GM19452 (cell line): ENCODE measurements at regions not wholly inside any gene's neighbourhood (a gene's known extent, or its start where the extent isn't known, plus 50 kb on each side); places are given as distances from the start of the nearest gene placed in this dataset.
"Not testable (repeated sequence)": the region's sequence is repeated elsewhere in the genome, so short reads cannot be mapped to it uniquely, and the experiment has no call there.

ENCODE experiments used
- ATAC-seq: cut with Tn5 transposase; IDR thresholded peaks from one replicate; pipeline ENCODE4 v1.9.1; 2021; ENCODE audit not compliant: unreplicated experiment

DNA sequence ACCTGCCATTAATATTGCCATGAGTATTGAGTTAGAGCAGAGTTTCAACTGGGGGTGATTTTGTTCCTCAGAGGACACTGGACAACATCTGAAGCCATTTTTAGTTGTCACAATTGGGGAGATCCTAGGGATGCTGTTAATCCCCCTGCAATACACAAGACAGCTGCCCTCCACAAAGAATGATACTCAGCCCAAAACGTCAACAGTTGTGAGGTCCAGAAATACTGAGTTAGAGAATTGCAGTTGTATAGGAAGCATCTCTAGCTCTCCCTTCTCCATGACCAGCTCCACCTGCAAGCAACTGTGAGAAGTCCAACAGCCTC lies 614.0 kb upstream of the CDH5 start:
- ATAC-seq = no peak

GRCh38 chr16:65751622-65752521 lies 614.6 kb upstream of the CDH5 start:
- ATAC-seq = no peak

GRCh38 chr16:65749506-65749905 lies 617.0 kb upstream of the CDH5 start:
- no peak for ATAC-seq

DNA sequence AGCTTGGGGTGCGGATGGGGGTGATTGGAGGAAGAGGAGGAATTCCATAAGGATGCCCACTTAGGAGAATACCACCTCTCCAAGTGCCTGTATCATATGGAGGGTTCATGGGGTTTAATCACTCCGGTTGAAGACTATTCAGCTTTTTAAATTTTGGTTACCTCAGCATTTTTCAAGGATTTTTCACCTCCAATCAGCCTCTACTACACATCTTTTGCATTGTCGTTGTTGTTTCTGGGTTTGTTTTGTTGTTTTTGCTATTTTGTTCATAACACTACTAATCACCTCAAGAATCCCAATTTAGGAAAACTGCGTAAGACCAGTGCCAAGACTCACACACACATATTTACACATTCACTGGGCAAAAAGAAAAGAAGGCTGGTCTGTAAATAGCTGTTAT lies 619.5 kb upstream of the CDH5 start:
- no peak for ATAC-seq

DNA sequence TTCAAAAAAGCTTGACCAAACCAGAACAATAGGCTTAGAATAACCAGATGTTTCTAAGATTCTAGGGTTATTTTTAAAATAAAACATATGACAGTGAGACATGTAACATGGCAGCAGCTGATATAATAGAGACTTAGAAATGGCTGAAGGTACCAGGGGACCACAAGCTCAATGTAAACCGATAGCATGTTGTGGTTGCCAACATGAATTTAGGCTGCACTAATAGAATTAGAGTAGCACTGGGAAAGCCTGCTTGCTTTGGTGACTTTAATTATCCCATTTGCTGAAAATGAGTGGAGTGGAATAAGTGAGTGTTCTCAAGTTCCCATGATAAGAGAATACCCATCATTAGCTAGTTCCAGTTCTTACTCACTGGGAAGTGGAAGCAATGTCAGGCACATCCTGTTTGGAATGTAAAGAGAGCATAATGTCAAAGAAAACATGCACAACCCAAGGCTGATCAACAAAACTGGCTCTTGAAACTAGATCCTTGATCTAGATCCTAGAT lies 621.2 kb upstream of the CDH5 start:
- ATAC-seq = no peak

DNA sequence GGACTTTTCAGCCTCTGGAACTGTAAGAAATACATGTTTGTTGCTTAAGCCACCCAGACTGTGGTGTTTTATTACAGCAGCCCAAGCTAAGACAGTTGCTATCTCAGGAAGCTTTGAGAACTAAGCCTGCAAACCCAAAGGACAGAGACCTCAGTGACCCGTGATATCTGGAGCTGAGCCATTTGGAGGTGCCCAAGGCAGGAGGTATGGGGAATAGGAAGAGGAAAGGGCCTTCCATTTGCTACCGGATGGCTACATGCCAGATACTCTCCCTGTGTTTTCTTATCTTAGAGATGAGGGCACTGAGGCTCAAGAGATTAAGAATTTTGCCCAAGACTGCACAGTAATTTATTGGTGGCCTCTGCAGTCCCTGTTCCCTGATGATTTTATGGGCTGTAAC lies 622.1 kb upstream of the CDH5 start:
- no peak for ATAC-seq

GRCh38 chr16:65743558-65743957 lies 621.7 kb upstream of the CDH11 start:
- no peak for ATAC-seq

- no peak for ATAC-seq
Observed at GRCh38 chr16:65740711-65741110, 618.8 kb upstream of the CDH11 start.

GRCh38 chr16:65739518-65739917 lies 617.7 kb upstream of the CDH11 start:
- no peak for ATAC-seq

DNA sequence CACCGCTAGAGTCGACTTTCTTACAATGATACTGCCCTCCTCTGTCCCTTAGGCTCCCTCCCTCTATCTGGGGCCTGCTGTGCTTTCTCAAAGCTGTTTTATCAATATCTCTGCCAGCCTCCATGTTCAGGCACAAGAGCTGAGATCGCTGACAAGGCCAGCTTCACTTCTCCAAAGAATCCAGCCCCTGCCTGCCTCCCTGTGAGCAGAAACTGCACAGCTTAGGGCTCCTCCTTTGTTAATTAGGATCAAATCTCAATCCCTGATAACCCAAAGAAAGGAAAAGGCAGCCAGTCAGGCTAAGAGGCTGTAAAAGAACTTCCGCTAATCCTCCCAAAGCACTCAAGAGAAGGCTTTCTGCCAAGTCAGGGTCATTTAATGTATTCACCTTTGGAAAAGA lies 616.0 kb upstream of the CDH11 start:
- ATAC-seq = no peak

DNA sequence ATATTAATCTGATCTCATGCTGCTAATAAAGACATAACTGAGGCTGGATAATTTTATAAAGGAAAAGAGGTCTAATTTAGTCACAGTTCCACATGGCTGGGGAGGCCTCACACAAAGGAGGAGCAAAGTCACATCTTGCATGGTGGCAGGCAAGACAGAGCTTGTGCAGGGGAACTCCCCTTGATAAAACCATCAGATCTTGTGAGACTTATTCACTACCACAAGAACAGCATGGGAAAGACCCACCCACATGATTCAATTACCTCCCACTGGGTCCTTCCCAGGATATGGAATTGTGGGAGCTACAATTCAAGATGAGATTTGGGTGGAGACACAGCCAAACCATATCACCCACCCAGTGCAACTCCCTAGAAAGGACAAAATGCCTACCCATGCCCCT lies 613.8 kb upstream of the CDH11 start:
- not testable (repeated sequence) for ATAC-seq

- no peak for ATAC-seq
Observed at GRCh38 chr16:65733721-65734120, 611.9 kb upstream of the CDH11 start.

DNA sequence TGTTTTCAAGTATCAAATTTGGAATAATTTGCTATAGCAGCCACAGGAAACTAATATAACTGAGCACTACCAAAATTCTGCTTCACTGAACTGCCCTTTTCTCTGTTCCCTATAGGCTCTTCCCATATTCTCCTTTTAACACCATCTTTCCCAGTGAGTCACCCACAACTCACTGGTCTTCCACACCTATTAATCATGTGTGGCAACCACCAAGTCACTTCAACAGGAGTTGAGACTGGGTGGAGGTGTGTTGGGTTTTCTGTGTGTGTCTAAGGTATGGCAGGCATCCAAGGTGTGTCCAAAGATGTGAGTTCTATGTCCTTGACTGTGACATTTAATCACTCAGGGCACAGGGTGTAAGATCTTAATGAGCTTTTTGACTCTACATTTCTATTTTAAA lies 610.0 kb upstream of the CDH11 start:
- ATAC-seq = no peak

GRCh38 chr16:65728652-65729051 lies 606.8 kb upstream of the CDH11 start:
- no peak for ATAC-seq

GRCh38 chr16:65728167-65728566 lies 606.3 kb upstream of the CDH11 start:
- ATAC-seq = no peak

- ATAC-seq = no peak
Observed at GRCh38 chr16:65727534-65728137, 605.8 kb upstream of the CDH11 start.

DNA sequence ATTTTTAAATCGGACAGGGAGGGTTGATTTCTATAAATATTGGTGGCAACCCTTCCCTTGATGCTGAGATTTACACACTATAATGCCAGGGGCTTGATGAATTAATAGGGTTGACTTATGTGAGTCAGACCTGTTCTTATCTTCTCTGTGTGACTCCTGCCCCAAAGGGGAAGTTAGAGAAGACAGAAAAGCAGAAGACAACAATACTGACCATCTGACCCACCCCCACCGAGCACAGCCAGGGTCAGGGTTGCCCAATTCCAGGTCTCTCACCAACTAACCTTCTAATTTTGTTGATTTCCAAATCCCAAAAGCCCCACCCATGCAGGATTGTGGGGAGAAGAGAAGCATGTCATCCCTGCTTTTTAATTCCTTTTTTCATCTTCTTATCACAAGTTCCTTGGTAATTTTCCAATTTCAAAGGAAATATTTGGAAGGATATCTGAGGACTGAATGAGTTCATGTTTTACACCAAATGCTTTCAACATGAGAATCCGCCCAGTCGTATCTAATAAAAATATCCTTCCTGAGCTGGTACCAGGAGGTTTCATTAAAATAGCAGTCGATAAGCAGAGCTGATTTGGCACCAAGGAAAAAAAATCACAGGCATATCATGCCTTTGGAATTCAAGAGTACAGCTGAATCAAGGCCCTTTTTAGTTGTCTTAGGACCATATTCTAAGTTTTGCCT lies 603.4 kb upstream of the CDH11 start:
- ATAC-seq = no peak

- ATAC-seq = no peak
Observed at GRCh38 chr16:65722429-65722828, 600.6 kb upstream of the CDH11 start.

GRCh38 chr16:65717846-65718245 lies 596.0 kb upstream of the CDH11 start:
- no peak for ATAC-seq

GRCh38 chr16:65716737-65717700 lies 595.2 kb upstream of the CDH11 start:
- no peak for ATAC-seq
